Spleen (tissue), 7 donors: ENCODE measurements at regions not wholly inside any gene's neighbourhood (a gene's known extent, or its start where the extent isn't known, plus 50 kb on each side); places are given as distances from the start of the nearest gene placed in this dataset.

Source experiments
- POLR2A ChIP-seq, 3 donors: fragments of 450-650 bp; IDR thresholded peaks; one replicate each; pipeline ENCODE4 v1.5.1; 2017; ENCODE audit warnings: antibody characterized with exemption in 3 of 3, mild to moderate bottlenecking in 1 of 3
- POLR2AphosphoS5 ChIP-seq, 3 donors: sonication (generic); formaldehyde crosslinking; IDR thresholded peaks; one replicate each; pipeline ENCODE4 v1.5.1; 2017; ENCODE audit warnings: antibody characterized with exemption in 3 of 3
- TF ChIP-seq, protein P1 (sequence below), 11 experiments: fragments of 200-600 bp in 7 of 11; fragments of 450-650 bp in 4 of 11; sonication (generic) in 4 of 11; IDR thresholded peaks in 8 of 11; conservative IDR thresholded peaks in 3 of 11; 1 replicate in 7 of 11; 2 replicates in 4 of 11; pipeline versions ENCODE4 v1.4.0 to v1.8.0; 2016 to 2021; ENCODE audit warnings: antibody characterized with exemption in 11 of 11, inconsistent platforms in 4 of 11, mild to moderate bottlenecking in 1 of 11
- donor health status: DM: no; HTN: no; CAD: no; lungs with moderate emphysema.
- donor health status: DM: no; HTN: no; CAD: no.
- donor health status: DM: no; HTN: no; CAD: no.

DNA sequence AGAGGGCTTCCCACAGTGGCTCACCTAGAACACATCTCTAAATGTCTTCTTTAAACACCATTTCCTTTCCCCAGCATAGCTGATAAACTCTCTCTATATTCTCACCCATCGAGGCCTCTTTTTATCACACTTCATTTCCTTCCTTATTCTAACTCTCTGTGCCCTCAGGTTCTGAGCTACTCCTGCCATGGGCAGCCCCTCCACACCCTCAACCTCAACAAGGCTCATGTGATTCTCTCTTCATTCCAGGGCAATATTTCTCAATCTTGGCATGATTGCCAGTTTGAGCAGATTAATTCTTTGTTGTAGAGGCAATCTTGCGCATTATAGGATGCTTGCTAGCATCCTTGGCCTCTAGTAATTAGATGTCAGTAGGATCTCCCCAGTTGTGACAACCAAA, 999.1 kb downstream of the TSN start:
- TF ChIP-seq POLR2A (IDR thresholded peaks at IDR 0.05) = no peak
- TF ChIP-seq, protein P1, sequence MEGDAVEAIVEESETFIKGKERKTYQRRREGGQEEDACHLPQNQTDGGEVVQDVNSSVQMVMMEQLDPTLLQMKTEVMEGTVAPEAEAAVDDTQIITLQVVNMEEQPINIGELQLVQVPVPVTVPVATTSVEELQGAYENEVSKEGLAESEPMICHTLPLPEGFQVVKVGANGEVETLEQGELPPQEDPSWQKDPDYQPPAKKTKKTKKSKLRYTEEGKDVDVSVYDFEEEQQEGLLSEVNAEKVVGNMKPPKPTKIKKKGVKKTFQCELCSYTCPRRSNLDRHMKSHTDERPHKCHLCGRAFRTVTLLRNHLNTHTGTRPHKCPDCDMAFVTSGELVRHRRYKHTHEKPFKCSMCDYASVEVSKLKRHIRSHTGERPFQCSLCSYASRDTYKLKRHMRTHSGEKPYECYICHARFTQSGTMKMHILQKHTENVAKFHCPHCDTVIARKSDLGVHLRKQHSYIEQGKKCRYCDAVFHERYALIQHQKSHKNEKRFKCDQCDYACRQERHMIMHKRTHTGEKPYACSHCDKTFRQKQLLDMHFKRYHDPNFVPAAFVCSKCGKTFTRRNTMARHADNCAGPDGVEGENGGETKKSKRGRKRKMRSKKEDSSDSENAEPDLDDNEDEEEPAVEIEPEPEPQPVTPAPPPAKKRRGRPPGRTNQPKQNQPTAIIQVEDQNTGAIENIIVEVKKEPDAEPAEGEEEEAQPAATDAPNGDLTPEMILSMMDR (IDR thresholded peaks at IDR 0.05 in 8 of 11, conservative IDR thresholded peaks at IDR 0.05 in 3 of 11) = no peak
- TF ChIP-seq POLR2AphosphoS5 (IDR thresholded peaks at IDR 0.05) = no peak
